A549 (cell line): ENCODE measurements at regions not wholly inside any gene's neighbourhood (a gene's known extent, or its start where the extent isn't known, plus 50 kb on each side); places are given as distances from the start of the nearest gene placed in this dataset.

Experiments
- ATAC-seq, 2 experiments: fragments of 200-7000 bp in 1 of 2; fragments of >200 bp in 1 of 2; cut with Nextera tagmentation in 1 of 2; cut with Tn5 transposase in 1 of 2; 3 replicates each; pipeline versions ENCODE4 v1.8.0 to v1.9.1; 2018 to 2020; ENCODE audit warnings: mild to moderate bottlenecking in 1 of 2, moderate library complexity in 1 of 2
- CTCF ChIA-PET: fragments of 300-600 bp; sonication (Branson Sonifier 250); formaldehyde crosslinking; extraction: SDS; loops from one replicate; lab custom pipeline; 2021; ENCODE audit warnings: antibody characterized with exemption, inconsistent platforms; lab: Yijun Ruan, JAX
- POLR2A ChIA-PET: fragments of 350-600 bp; formaldehyde crosslinking; extraction: SDS; loops from one replicate; lab custom pipeline; 2021; ENCODE audit warnings: antibody characterized with exemption, inconsistent platforms; lab: Yijun Ruan, JAX
- DNase-seq, 2 experiments: peaks; one replicate each; pipeline versions ENCODE4 v3.0.0 to v3.0.0-alpha.2; 2011 to 2016; ENCODE audit warnings: low read depth in 1 of 2, low spot score in 1 of 2
- FAIRE-seq: peaks from 2 replicates; lab custom pipeline; 2011; peaks lifted over from hg19 to GRCh38; lab: Jason Lieb, UNC
- H3K27ac ChIP-seq, 2 experiments: fragments of >200 bp; sonication (Bioruptor Twin); formaldehyde crosslinking; 3 replicates each; pipeline ENCODE4 v1.5.1; 2016 to 2017
- H3K4me1 ChIP-seq: fragments of >200 bp; sonication (Bioruptor Twin); formaldehyde crosslinking; 3 replicates; pipeline ENCODE4 v1.6.1; 2016
- H3K4me2 ChIP-seq: fragments of >200 bp; sonication (Bioruptor Twin); formaldehyde crosslinking; 3 replicates; pipeline ENCODE4 v1.6.1; 2016
- H3K4me3 ChIP-seq: fragments of >200 bp; sonication (Bioruptor Twin); formaldehyde crosslinking; 3 replicates; pipeline ENCODE4 v1.5.1; 2016
- H3K9me3 ChIP-seq: fragments of >200 bp; sonication (Bioruptor Twin); formaldehyde crosslinking; 3 replicates; pipeline ENCODE4 v1.6.1; 2016
- CBX8 ChIP-seq: fragments of 200-600 bp; sonication (generic); IDR thresholded peaks from 2 replicates; pipeline ENCODE4 v1.6.1; 2016
- CHD2 ChIP-seq: fragments of 150-350 bp; IDR thresholded peaks from 2 replicates; pipeline ENCODE4 v1.6.1; 2014; ENCODE audit warnings: low read length; ENCODE audit not compliant: partially characterized antibody
- CHD4 ChIP-seq: fragments of 200-600 bp; sonication (generic); IDR thresholded peaks from 2 replicates; pipeline ENCODE4 v1.6.1; 2016; ENCODE audit warnings: antibody characterized with exemption, mild to moderate bottlenecking, borderline replicate concordance
- EHMT2 ChIP-seq: fragments of 200-600 bp; sonication (generic); IDR thresholded peaks from 2 replicates; pipeline ENCODE4 v1.6.1; 2016; ENCODE audit warnings: antibody characterized with exemption, low read depth, mild to moderate bottlenecking, moderate library complexity
- GATA3 ChIP-seq: IDR thresholded peaks from 2 replicates; pipeline ENCODE4 v1.6.1; 2012; ENCODE audit warnings: borderline replicate concordance
- HOXB5 ChIP-seq: fragments of 250-450 bp; sonication (Bioruptor Pico); IDR thresholded peaks from 2 replicates; pipeline ENCODE4 v1.5.0; 2020; ENCODE audit warnings: mild to moderate bottlenecking, moderate library complexity
- JUN ChIP-seq, 2 experiments: fragments of >200 bp; sonication (Bioruptor Twin); formaldehyde crosslinking; IDR thresholded peaks; 2 replicates in 1 of 2; 3 replicates in 1 of 2; pipeline ENCODE4 v1.6.1; 2016 to 2017
- JUNB ChIP-seq: fragments of >200 bp; sonication (Bioruptor Twin); formaldehyde crosslinking; IDR thresholded peaks from 2 replicates; pipeline ENCODE4 v1.6.1; 2016
- KDM1A ChIP-seq: fragments of 200-600 bp; sonication (generic); IDR thresholded peaks from 2 replicates; pipeline ENCODE4 v1.6.1; 2016; ENCODE audit warnings: low read depth, mild to moderate bottlenecking
- KDM5A ChIP-seq: fragments of 200-600 bp; sonication (generic); IDR thresholded peaks from 2 replicates; pipeline ENCODE4 v1.6.1; 2016; ENCODE audit warnings: antibody characterized with exemption, mild to moderate bottlenecking
- MAZ ChIP-seq: fragments of 150-350 bp; IDR thresholded peaks from 2 replicates; pipeline ENCODE4 v1.6.1; 2014; ENCODE audit warnings: antibody characterized with exemption, low read depth, low read length, borderline replicate concordance
- POLR2A ChIP-seq: IDR thresholded peaks from 2 replicates; pipeline ENCODE4 v1.6.1; 2012; ENCODE audit warnings: mild to moderate bottlenecking, low read length
- RCOR1 ChIP-seq: fragments of 150-350 bp; IDR thresholded peaks from 2 replicates; pipeline ENCODE4 v1.6.1; 2014; ENCODE audit warnings: antibody characterized with exemption, low read length, low read depth
- RFX5 ChIP-seq: fragments of 450-650 bp; IDR thresholded peaks from 2 replicates; pipeline ENCODE4 v1.7.1; 2014; ENCODE audit warnings: antibody characterized with exemption, mild to moderate bottlenecking, moderate library complexity
- SMC3 ChIP-seq: fragments of >200 bp; sonication (Bioruptor Twin); formaldehyde crosslinking; IDR thresholded peaks from 3 replicates; pipeline ENCODE4 v1.6.1; 2018; ENCODE audit warnings: inconsistent platforms
- ZC3H11A ChIP-seq: fragments of 450-650 bp; IDR thresholded peaks from 2 replicates; pipeline ENCODE4 v1.6.1; 2014; ENCODE audit warnings: antibody characterized with exemption, mild to moderate bottlenecking
- ZSCAN20 ChIP-seq: fragments of 250-450 bp; sonication (Bioruptor Pico); IDR thresholded peaks from 2 replicates; pipeline ENCODE4 v1.8.0; 2022; ENCODE audit warnings: mild to moderate bottlenecking, moderate library complexity
- WGBS: methylation state at CpG from one replicate; pipeline ENCODE4 v1.1.6; 2017; ENCODE audit errors: missing lambda C conversion rate; 5-methylcytosine and 5-hydroxymethylcytosine counted together
- TF ChIP-seq, protein P1 (sequence below): IDR thresholded peaks from 2 replicates; pipeline ENCODE4 v1.6.1; 2012
- TF ChIP-seq, protein P2 (sequence below): fragments of >200 bp; sonication (Bioruptor Twin); formaldehyde crosslinking; IDR thresholded peaks from 3 replicates; pipeline ENCODE4 v1.5.1; 2016
- TF ChIP-seq, protein P3 (sequence below): IDR thresholded peaks from 2 replicates; pipeline ENCODE4 v1.6.1; 2012
- TF ChIP-seq, protein P4 (sequence below): fragments of 200-600 bp; sonication (generic); IDR thresholded peaks from 2 replicates; pipeline ENCODE4 v1.6.1; 2016; ENCODE audit warnings: antibody characterized with exemption, mild to moderate bottlenecking, moderate library complexity
- TF ChIP-seq, protein P5 (sequence below): fragments of >200 bp; sonication (Bioruptor Twin); formaldehyde crosslinking; IDR thresholded peaks from 3 replicates; pipeline ENCODE4 v1.6.1; 2016

DNA sequence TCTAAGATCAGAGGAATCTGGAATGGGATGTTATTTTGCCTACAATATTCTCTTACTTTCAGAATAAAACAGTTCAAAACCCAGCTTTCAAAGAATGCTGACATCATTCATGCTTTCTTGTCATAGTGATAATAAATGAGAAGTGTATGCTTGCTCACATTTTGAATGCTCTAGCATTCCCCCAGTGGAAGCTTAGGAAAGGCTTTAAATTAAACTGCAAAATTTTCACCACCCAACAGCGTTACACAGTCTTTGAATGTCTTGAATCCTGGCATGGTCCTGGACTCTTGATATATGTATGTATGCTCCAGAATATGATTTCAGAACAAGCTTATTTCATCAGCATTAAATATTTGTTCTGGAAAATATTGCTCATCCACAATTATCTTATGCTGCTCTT is 964.3 kb upstream of the NUDT12 start (continued):
- no peak for TF ChIP-seq CHD4
- TF ChIP-seq CHD2, result no peak
- TF ChIP-seq CBX8, result no peak
- no peak for TF ChIP-seq KDM5A

DNA sequence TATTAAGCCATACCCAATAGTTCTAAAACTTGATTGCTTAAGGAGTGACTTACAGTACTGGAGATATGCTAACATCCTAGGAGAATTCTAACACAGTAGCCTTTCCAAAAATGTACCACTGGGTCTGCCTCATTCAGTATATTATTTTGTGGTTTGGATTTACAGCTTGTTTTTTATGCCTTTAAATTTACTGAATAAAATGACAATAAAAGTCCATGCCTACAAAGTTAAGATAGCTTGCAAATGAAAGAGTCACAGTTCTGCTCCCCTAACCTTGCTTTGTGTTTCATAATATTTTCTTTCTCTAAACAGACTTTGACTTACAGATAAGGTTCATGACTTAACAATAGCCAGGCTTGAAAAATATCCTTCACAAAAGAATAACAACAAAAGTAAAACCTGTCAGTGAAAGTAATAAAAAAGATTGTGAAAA is 951.1 kb upstream of the NUDT12 start:
- CTCF ChIA-PET, result no interaction called here
- DNase-seq (no peak), FAIRE-seq (no peak), ATAC-seq (no peak)
- Histone ChIP-seq H3K4me1 (no peaks in the 10 kb centered on the region), H3K27ac (no peak overlapping the region), H3K4me3 (no peak overlapping the region), H3K4me2 (peak overlapping the region; percentile 20; the same call in 2 of the 3 replicates), H3K9me3 (peaks cover 15% of the 10 kb centered on the region)
- TF ChIP-seq MAZ, result no peak
- no peak for TF ChIP-seq KDM1A
- no peak for TF ChIP-seq GATA3
- POLR2A ChIA-PET, result no interaction called here

DNA sequence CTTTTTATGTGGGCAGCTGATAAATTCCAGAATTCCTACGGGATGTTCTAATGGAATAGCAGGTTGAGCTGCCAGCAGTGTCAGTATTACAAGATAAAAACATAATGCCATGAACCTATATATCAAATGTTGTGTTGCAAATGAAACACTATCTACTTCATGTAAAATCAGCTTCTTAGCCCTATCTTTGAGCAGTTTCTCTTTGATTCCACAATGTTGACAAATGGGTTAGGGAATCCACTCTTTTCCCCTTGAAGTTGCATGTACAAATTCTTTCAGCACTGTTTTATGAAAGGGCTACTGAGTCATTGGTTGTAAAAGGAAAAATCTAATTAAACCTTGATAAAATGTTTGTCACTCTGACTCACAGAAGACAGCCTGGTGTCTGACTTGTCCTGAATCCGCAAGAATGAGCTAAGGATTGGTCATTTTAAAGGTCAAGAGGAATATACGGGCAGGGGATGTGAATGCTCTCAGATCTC is 950.6 kb upstream of the NUDT12 start:
- no peak overlapping the region for H3K4me3 ChIP-seq
- ChIA-PET CTCF (no interaction called here), POLR2A (no interaction called here)
- peak overlapping the region; percentile 20; the same call in 2 of the 3 replicates for H3K4me2 ChIP-seq
- 2% methylated on average over 3 of the region's 3 CpGs for WGBS
- TF ChIP-seq SMC3 (no peak), HOXB5 (CRISPR knock-in tag) (no peak), CBX8 (no peak), ZC3H11A (no peak), JUN (IDR thresholded peaks at IDR 0.05) (no peak), JUNB (peak; percentile 43)
- DNase-seq (peak in 1 of 2 experiments; percentile 32), FAIRE-seq (no peak), ATAC-seq (no peak; a peak in 1 of 6 replicates)
- peaks cover 15% of the 10 kb centered on the region for H3K9me3 ChIP-seq
- H3K27ac ChIP-seq, result no peak overlapping the region
- H3K4me1 ChIP-seq, result no peaks in the 10 kb centered on the region

DNA sequence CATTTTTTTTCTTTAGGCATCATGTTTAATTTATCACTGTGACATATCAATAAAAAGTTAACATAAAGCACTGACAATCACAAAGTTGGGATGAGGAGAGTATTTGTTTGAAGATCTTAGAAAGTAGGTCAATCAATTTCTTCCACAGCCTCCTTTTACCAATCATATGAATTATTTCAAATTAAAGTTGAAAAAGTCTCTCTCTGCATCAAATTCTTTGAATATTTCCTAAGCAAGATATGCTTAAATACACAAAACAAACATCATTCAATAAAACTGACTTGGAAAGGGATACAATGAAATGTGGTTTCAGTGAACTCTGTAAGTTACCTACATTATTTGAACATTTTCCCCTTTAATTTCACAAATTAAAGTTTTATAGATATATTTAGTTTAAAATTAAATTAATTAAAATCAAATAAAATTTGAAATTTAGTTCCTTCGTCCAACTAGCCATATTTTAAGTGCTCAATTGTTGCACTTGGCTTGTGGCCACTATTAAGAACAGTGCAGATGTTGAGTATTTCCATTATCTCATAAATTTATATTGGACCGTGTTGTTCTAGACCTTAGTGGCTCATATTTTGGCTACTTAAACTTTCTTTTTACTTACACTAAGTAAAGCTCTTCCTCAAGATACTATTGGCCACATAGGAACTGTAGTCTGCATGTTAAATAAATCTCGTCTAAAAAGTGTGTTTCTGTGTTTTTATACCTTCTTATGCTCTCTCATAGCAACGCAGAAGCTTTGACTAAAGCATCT is 949.7 kb upstream of the NUDT12 start:
- TF ChIP-seq KDM1A (no peak), SMC3 (no peak), GATA3 (no peak), RCOR1 (no peak), POLR2A (no peak), ZSCAN20 (CRISPR knock-in tag) (no peak), RFX5 (no peak), EHMT2 (no peak)
- TF ChIP-seq, protein P1, sequence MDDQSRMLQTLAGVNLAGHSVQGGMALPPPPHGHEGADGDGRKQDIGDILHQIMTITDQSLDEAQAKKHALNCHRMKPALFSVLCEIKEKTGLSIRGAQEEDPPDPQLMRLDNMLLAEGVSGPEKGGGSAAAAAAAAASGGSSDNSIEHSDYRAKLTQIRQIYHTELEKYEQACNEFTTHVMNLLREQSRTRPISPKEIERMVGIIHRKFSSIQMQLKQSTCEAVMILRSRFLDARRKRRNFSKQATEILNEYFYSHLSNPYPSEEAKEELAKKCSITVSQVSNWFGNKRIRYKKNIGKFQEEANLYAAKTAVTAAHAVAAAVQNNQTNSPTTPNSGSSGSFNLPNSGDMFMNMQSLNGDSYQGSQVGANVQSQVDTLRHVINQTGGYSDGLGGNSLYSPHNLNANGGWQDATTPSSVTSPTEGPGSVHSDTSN, result no peak
- TF ChIP-seq, protein P2, sequence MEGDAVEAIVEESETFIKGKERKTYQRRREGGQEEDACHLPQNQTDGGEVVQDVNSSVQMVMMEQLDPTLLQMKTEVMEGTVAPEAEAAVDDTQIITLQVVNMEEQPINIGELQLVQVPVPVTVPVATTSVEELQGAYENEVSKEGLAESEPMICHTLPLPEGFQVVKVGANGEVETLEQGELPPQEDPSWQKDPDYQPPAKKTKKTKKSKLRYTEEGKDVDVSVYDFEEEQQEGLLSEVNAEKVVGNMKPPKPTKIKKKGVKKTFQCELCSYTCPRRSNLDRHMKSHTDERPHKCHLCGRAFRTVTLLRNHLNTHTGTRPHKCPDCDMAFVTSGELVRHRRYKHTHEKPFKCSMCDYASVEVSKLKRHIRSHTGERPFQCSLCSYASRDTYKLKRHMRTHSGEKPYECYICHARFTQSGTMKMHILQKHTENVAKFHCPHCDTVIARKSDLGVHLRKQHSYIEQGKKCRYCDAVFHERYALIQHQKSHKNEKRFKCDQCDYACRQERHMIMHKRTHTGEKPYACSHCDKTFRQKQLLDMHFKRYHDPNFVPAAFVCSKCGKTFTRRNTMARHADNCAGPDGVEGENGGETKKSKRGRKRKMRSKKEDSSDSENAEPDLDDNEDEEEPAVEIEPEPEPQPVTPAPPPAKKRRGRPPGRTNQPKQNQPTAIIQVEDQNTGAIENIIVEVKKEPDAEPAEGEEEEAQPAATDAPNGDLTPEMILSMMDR, result no peak
- TF ChIP-seq, protein P3, sequence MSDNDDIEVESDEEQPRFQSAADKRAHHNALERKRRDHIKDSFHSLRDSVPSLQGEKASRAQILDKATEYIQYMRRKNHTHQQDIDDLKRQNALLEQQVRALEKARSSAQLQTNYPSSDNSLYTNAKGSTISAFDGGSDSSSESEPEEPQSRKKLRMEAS, result no peak
- TF ChIP-seq, protein P4, sequence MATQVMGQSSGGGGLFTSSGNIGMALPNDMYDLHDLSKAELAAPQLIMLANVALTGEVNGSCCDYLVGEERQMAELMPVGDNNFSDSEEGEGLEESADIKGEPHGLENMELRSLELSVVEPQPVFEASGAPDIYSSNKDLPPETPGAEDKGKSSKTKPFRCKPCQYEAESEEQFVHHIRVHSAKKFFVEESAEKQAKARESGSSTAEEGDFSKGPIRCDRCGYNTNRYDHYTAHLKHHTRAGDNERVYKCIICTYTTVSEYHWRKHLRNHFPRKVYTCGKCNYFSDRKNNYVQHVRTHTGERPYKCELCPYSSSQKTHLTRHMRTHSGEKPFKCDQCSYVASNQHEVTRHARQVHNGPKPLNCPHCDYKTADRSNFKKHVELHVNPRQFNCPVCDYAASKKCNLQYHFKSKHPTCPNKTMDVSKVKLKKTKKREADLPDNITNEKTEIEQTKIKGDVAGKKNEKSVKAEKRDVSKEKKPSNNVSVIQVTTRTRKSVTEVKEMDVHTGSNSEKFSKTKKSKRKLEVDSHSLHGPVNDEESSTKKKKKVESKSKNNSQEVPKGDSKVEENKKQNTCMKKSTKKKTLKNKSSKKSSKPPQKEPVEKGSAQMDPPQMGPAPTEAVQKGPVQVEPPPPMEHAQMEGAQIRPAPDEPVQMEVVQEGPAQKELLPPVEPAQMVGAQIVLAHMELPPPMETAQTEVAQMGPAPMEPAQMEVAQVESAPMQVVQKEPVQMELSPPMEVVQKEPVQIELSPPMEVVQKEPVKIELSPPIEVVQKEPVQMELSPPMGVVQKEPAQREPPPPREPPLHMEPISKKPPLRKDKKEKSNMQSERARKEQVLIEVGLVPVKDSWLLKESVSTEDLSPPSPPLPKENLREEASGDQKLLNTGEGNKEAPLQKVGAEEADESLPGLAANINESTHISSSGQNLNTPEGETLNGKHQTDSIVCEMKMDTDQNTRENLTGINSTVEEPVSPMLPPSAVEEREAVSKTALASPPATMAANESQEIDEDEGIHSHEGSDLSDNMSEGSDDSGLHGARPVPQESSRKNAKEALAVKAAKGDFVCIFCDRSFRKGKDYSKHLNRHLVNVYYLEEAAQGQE, result no peak
- TF ChIP-seq, protein P5, sequence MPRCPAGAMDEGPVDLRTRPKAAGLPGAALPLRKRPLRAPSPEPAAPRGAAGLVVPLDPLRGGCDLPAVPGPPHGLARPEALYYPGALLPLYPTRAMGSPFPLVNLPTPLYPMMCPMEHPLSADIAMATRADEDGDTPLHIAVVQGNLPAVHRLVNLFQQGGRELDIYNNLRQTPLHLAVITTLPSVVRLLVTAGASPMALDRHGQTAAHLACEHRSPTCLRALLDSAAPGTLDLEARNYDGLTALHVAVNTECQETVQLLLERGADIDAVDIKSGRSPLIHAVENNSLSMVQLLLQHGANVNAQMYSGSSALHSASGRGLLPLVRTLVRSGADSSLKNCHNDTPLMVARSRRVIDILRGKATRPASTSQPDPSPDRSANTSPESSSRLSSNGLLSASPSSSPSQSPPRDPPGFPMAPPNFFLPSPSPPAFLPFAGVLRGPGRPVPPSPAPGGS, result no peak
- peaks cover 15% of the 10 kb centered on the region for H3K9me3 ChIP-seq
- DNase-seq (no peak), FAIRE-seq (no peak), ATAC-seq (no peak)
- ChIA-PET POLR2A (no interaction called here), CTCF (no interaction called here)
- 0 out of 3 replicates have a peak overlapping the region, but pooled peaks have one; percentile 20 for H3K4me2 ChIP-seq
- no peaks in the 10 kb centered on the region for H3K4me1 ChIP-seq
- 22% methylated on average over 4 of the region's 4 CpGs for WGBS
- no peak overlapping the region for H3K27ac ChIP-seq
- H3K4me3 ChIP-seq, result no peak overlapping the region
